NCI-H2171 treated with DMSO at 0.1 percent for 48 hours (cell line): ENCODE measurements at regions not wholly inside any gene's neighbourhood (a gene's known extent, or its start where the extent isn't known, plus 50 kb on each side); places are given as distances from the start of the nearest gene placed in this dataset.

Experiments
- DNase-seq: peaks from one replicate; lab custom pipeline; 2025; lab: John Stamatoyannopoulos, UW

- no peak for DNase-seq
These were observed 64.8 kb upstream of the LOXL4 start for GRCh38 chr10:98332623-98333269.

GRCh38 chr10:98331885-98332284 is 63.9 kb upstream of the LOXL4 start:
- DNase-seq = no peak

GRCh38 chr10:98330987-98331386 is 63.0 kb upstream of the LOXL4 start:
- DNase-seq = no peak

GRCh38 chr10:98328640-98329039 is 60.6 kb upstream of the LOXL4 start:
- no peak for DNase-seq

- DNase-seq = no peak
These were observed 60.2 kb upstream of the LOXL4 start for GRCh38 chr10:98328163-98328562.

GRCh38 chr10:98326621-98327027 is 58.6 kb upstream of the LOXL4 start:
- peak; percentile 61 for DNase-seq

GRCh38 chr10:98323221-98324164 is 55.5 kb upstream of the LOXL4 start:
- DNase-seq = no peak

GRCh38 chr10:98321186-98321780 is 53.3 kb upstream of the LOXL4 start:
- peak; percentile 90 for DNase-seq

GRCh38 chr10:98320486-98321185 is 52.6 kb upstream of the LOXL4 start:
- DNase-seq = peak; percentile 90

GRCh38 chr10:98318861-98319260 is 50.9 kb upstream of the LOXL4 start:
- DNase-seq = peak; percentile 27
